ENCODE measurements at regions not wholly inside any gene's neighbourhood (a gene's known extent, or its start where the extent isn't known, plus 50 kb on each side); places are given as distances from the start of the nearest gene placed in this dataset.

DNA sequence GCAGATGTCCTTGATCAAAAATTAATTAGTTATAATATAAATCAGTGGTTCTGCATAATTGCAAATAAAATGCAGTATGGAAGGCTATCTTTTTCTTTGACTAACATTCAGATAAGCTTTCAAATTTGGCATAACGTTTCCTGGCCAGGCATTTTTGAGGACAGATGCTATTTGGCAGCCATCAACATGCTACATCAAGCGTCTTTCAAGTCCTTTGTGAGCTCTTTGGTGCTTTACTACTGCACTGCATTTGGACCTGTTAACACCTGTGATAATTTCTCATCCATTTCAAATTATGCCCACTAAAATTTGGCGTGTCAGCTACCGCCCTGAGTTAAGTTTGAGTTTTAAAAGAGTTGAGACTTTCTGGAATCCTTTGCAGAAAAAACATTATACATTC lies 545.7 kb downstream of the STK39 start:
- no peak overlapping the region for H2AFZ ChIP-seq (ENCODE audit: low read depth, low read length)
- H3K27me3 ChIP-seq (ENCODE audit: low read depth, low read length) = no peaks in the 10 kb centered on the region
- no peaks in the 10 kb centered on the region for H4K20me1 ChIP-seq (ENCODE audit: insufficient read depth, low read length)
- H3K36me3 ChIP-seq (replicated peaks; ENCODE audit: low read depth, low read length) = no peaks in the 10 kb centered on the region
- H3K4me3 ChIP-seq (ENCODE audit: low read length) = no peak overlapping the region
- TF ChIP-seq EZH2phosphoT487 (IDR thresholded peaks at IDR 0.05; ENCODE audit: low read depth) = no peak
- TF ChIP-seq, protein P1, sequence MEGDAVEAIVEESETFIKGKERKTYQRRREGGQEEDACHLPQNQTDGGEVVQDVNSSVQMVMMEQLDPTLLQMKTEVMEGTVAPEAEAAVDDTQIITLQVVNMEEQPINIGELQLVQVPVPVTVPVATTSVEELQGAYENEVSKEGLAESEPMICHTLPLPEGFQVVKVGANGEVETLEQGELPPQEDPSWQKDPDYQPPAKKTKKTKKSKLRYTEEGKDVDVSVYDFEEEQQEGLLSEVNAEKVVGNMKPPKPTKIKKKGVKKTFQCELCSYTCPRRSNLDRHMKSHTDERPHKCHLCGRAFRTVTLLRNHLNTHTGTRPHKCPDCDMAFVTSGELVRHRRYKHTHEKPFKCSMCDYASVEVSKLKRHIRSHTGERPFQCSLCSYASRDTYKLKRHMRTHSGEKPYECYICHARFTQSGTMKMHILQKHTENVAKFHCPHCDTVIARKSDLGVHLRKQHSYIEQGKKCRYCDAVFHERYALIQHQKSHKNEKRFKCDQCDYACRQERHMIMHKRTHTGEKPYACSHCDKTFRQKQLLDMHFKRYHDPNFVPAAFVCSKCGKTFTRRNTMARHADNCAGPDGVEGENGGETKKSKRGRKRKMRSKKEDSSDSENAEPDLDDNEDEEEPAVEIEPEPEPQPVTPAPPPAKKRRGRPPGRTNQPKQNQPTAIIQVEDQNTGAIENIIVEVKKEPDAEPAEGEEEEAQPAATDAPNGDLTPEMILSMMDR (IDR thresholded peaks at IDR 0.05; ENCODE audit: low read depth, low read length) = no peak
- no peak overlapping the region for H3K4me2 ChIP-seq (ENCODE audit: low read length)
- no peaks in the 10 kb centered on the region for H3K79me2 ChIP-seq (ENCODE audit: low read length)
- H3K27ac ChIP-seq (ENCODE audit: low read length) = no peak overlapping the region
- no peak overlapping the region for H3K9ac ChIP-seq (ENCODE audit: low read length)
- no peaks in the 10 kb centered on the region for H3K9me3 ChIP-seq (ENCODE audit: insufficient read depth, low read length)
- peaks cover 12% of the 10 kb centered on the region for H3K4me1 ChIP-seq (ENCODE audit: low read length)

DNA sequence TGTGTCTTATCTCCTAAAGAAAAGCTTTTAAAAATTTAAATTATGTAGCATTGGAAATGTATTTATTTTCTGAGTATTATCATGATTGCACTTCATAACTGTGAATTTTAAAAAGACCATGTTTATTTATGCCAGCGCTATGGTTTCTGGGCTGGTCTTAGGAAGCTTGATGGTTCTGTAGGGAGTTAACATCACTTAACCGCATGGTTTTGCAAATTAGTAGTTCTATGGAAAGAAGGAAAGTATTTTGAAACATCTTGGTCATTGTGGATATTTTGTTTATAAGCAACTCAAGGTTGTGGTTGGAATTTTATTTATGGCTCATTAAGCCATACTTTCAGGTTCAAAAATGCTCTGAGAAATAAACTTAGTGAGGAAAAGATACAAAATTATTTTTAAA lies 549.4 kb downstream of the STK39 start:
- Histone ChIP-seq H3K27ac (ENCODE audit: low read length) (no peak overlapping the region), H3K36me3 (replicated peaks; ENCODE audit: low read depth, low read length) (no peaks in the 10 kb centered on the region), H3K9ac (ENCODE audit: low read length) (no peak overlapping the region), H4K20me1 (ENCODE audit: insufficient read depth, low read length) (no peaks in the 10 kb centered on the region), H3K27me3 (ENCODE audit: low read depth, low read length) (no peaks in the 10 kb centered on the region), H3K4me3 (ENCODE audit: low read length) (no peak overlapping the region), H3K9me3 (ENCODE audit: insufficient read depth, low read length) (no peaks in the 10 kb centered on the region), H3K4me1 (ENCODE audit: low read length) (peaks cover 4% of the 10 kb centered on the region), H3K79me2 (ENCODE audit: low read length) (no peaks in the 10 kb centered on the region), H3K4me2 (ENCODE audit: low read length) (no peak overlapping the region), H2AFZ (ENCODE audit: low read depth, low read length) (no peak overlapping the region)
- TF ChIP-seq EZH2phosphoT487 (IDR thresholded peaks at IDR 0.05; ENCODE audit: low read depth) = no peak
- TF ChIP-seq, protein P1 (IDR thresholded peaks at IDR 0.05; ENCODE audit: low read depth, low read length) = no peak

DNA sequence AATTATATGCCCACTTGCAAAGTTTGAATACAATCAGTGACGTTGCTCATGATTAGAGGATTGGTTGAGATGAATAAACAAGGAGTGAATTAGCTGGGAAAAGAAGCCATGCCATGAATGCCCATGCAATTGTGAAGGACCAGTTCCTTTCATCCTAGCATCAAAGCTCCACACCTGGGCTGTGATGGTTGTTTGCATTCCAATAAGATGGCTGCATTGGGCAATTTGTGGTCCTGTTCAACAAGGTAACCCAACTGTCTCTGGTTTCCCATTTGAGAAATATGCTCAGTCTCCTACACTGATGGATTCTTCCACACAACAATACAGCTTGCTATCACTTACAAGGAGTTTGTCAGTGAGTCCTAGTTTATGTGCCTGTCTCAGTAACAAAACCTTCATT lies 550.2 kb downstream of the STK39 start:
- Histone ChIP-seq H3K79me2 (ENCODE audit: low read length) (no peaks in the 10 kb centered on the region), H3K4me1 (ENCODE audit: low read length) (no peaks in the 10 kb centered on the region), H3K4me3 (ENCODE audit: low read length) (no peak overlapping the region), H3K9me3 (ENCODE audit: insufficient read depth, low read length) (no peaks in the 10 kb centered on the region), H3K4me2 (ENCODE audit: low read length) (no peak overlapping the region), H3K36me3 (replicated peaks; ENCODE audit: low read depth, low read length) (no peaks in the 10 kb centered on the region), H3K9ac (ENCODE audit: low read length) (no peak overlapping the region), H4K20me1 (ENCODE audit: insufficient read depth, low read length) (no peaks in the 10 kb centered on the region), H3K27ac (ENCODE audit: low read length) (no peak overlapping the region), H2AFZ (ENCODE audit: low read depth, low read length) (no peak overlapping the region), H3K27me3 (ENCODE audit: low read depth, low read length) (no peaks in the 10 kb centered on the region)
- TF ChIP-seq, protein P1 (IDR thresholded peaks at IDR 0.05; ENCODE audit: low read depth, low read length) = no peak
- no peak for TF ChIP-seq EZH2phosphoT487 (IDR thresholded peaks at IDR 0.05; ENCODE audit: low read depth)

DNA sequence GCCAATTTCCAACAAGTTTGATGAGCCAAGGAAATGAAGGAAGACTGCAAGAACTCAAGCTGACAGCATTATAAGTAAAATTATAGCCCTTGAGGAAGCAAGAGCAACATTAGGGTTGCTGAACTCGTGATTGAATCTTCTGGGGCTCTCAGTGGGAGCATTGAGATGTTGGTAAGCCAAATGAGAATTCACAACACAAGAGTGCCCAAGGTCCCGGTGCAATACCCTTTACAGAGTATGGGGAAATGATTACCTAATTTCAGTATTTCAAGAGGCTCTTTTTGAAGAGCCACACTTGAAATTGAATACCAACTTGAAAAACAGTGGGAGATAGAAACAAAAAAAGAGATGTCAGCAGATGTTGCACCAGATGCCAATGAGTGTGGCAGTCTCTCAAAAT lies 554.5 kb downstream of the STK39 start:
- H3K27ac ChIP-seq (ENCODE audit: low read length) = no peak overlapping the region
- H3K9me3 ChIP-seq (ENCODE audit: insufficient read depth, low read length) = no peaks in the 10 kb centered on the region
- H2AFZ ChIP-seq (ENCODE audit: low read depth, low read length) = no peak overlapping the region
- no peak overlapping the region for H3K9ac ChIP-seq (ENCODE audit: low read length)
- H3K79me2 ChIP-seq (ENCODE audit: low read length) = no peaks in the 10 kb centered on the region
- no peak overlapping the region for H3K4me2 ChIP-seq (ENCODE audit: low read length)
- H3K4me1 ChIP-seq (ENCODE audit: low read length) = no peaks in the 10 kb centered on the region
- H3K4me3 ChIP-seq (ENCODE audit: low read length) = no peak overlapping the region
- no peaks in the 10 kb centered on the region for H3K36me3 ChIP-seq (replicated peaks; ENCODE audit: low read depth, low read length)
- no peaks in the 10 kb centered on the region for H3K27me3 ChIP-seq (ENCODE audit: low read depth, low read length)
- TF ChIP-seq, protein P1 (IDR thresholded peaks at IDR 0.05; ENCODE audit: low read depth, low read length) = no peak
- TF ChIP-seq EZH2phosphoT487 (IDR thresholded peaks at IDR 0.05; ENCODE audit: low read depth) = no peak
- no peaks in the 10 kb centered on the region for H4K20me1 ChIP-seq (ENCODE audit: insufficient read depth, low read length)

Measured in OCI-LY3 (cell line).